GM18499 (cell line): ENCODE measurements at regions not wholly inside any gene's neighbourhood (a gene's known extent, or its start where the extent isn't known, plus 50 kb on each side); places are given as distances from the start of the nearest gene placed in this dataset.

ENCODE experiments used
- ATAC-seq: cut with Tn5 transposase; IDR thresholded peaks from one replicate; pipeline ENCODE4 v1.9.1; 2021; ENCODE audit warnings: moderate number of reproducible peaks; ENCODE audit not compliant: insufficient read depth, unreplicated experiment

DNA sequence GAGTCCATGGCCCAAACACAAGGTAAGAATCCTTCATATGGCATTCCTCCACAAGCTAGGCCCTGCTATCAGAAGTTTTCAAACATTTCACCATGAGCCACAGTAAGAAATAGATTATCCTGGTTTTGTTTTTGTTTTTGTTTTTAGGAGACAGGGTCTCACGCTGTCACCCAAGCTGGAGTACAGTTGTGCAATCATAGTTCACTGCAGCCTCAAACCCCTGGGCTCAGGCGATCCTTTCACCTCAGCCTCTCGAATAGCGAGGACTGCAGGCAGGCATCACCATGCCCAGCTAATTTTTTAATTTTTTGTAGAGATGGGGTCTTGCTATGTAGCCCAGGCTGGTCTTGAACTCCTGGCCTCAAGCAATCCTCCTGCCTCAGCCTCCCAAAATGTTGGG, 218.8 kb downstream of the TOMM20 start:
- no peak for ATAC-seq

DNA sequence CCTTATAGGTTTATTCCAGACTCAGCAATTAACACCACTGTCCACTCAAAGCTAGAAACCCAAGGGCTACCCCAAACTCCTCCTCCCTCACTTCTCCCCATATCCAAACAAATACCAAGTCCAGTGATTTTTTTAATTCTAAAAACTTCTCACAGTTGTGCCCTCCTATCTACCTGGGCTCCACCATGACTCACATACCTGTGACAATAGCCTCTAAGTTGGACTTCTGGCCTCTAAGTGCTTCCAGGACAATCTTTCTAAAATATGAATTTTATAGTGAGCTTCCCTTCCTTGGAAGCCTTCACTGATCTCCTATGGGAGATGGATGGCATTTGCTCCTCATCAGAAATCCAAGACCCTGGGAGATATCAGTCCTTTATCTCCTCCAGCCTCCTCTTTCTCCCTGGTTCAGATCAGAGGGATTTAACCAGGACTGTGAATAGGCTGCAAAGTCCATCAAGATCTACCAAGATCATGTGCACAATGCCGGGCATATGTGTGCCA, 219.3 kb downstream of the TOMM20 start:
- ATAC-seq = no peak

DNA sequence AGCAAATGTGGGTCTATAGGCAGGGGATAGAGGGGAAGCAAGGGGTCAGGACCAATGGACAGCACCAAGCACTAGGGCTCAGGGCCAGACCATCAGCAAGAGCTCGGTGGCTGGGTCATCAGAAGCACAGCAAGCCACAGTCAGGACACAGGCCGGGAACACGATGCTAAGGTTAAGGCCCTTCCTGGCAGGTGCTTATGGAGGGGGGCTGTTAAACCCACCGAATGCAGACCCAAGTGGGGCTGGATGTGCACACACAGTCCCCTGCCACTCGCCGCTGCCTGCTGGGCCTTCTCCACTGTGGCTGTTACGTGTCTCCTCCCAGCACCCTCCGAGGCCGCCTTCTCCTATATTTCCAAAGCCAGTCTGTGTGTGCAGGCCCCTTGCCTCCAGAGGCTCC, 220.1 kb downstream of the TOMM20 start:
- ATAC-seq = no peak

DNA sequence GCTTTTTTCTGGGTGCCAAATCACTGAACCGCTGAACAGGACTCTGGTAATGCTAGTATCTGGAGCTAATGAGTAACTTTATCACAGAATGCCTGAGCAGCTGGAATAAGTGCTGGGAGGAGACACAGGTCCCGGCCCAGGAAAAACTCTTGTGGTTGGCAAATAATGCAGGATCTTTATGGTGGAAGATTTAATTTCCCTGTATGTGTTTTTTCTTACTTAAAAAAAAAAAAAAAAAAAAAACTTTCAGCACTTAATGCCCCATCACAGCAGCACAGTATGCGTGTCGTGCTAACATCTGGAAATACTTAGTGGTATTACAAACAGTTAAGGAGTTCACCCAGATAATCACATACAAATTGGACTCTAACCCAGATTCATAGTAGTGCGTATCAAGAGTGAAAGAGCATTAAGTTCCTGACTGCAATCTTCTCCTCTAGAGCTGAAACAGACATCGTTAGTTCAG, 220.7 kb downstream of the TOMM20 start:
- no peak for ATAC-seq

DNA sequence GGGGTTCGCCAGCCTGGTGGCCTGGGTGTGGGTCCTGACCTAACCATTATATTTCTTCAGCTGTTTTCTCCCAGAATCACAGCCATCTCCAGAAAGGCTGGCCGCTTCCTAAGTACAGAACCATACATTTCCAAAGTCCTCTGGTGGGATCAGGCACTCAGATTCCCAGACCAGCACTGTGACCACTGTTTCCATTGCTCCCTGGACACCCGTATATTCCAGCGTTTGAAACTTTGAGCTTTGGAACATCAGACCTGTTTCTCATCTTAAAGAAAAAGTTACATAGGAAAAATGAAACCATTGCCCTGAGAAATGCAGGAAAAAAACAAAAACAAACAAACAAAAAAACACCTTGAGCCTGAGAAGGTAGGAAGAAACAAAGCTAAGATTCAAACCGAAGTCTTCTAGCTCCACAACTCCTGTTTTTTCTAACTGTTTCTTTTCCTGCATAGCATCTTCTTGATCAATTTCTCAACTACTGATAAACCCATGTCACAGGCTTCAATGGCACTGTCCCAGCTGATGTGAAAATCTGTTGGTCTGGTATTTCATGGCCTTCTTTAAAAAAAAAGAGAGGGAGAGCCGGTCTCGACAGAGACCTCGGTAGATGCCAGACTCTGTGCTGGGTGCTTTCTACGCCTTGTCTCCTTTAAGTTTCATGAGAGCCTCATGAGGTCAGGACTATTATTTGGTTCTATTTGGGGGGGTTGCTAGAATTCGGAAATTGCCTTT, 221.3 kb downstream of the TOMM20 start:
- ATAC-seq = no peak

DNA sequence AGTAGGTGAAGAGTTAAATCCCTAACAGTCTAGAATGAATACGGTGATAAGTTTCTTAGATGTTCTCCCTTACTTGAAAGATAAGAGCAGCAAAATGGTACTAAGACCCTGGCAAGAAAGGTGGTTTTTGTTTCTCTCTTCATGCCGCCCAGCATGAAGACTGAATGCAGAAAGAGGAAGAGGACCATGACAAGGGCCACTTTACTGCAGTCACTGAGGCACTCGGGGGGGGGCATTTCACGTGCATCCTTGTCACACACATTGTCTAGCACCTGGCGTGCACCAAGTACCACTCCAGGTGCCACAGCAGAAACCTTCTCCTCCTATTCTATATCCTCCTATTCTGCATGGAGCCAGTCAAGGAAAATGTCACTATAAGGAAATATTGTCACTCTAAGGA, 222.0 kb downstream of the TOMM20 start:
- ATAC-seq = no peak

DNA sequence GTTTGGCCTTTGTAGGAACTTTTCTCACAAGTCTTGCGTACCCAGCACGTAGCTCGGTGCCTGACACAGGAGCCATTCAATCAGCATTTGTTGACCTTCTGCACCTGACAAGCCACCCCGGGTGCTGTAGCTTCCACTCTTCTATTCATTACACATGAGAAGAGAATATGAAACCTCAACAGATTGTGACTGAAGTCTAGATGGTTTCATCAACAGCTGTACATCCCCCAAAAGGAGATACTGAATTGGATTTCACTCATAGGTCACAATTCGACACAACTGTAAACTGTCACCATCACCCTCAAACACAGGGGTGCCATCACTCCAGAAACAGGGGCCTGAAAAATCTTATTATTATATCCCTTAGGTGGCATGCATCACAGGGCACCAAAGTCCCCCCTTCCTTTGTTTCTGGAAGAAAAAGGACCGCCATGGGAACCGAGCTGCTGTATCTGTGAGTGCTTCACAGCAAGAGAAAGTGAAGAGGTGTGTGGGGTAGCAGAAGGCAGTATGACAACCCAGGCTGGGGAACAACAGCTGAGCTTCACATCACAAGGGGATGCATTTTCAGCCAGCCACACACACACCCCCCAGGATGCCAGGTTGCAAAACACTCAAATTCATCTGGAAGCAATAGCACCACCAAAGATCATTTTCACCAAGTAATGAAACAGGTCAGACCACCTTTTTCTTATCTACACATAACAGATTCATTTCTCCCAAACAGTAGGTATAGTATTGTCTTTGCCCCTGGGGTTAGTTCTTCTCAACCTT, 225.7 kb downstream of the TOMM20 start:
- no peak for ATAC-seq

DNA sequence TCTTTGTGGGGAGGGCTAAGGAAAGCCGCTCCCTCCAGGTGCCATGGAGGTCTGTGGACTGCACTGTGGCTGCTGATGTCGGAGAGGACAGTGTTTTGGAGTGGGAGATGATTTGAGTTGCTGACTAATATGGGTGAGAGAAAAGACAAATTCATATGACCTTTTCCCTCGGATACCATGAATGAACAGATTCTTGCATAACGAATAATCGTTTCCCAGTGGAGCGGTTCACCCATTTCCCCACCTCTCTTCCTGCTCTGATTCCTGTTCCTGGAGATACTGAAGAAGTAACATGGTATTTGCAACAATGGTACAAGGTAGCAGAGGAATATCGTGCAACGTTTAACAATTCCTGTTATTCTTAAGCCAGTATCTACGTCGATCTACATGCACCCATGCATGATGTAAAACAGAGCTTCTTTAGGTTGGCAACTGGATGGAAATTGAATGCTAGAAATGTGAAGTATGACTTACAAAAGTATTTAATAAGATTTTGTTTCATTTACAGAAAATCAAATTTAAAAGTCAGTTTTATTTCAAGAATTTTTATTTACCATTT, 227.1 kb downstream of the TOMM20 start:
- no peak for ATAC-seq

DNA sequence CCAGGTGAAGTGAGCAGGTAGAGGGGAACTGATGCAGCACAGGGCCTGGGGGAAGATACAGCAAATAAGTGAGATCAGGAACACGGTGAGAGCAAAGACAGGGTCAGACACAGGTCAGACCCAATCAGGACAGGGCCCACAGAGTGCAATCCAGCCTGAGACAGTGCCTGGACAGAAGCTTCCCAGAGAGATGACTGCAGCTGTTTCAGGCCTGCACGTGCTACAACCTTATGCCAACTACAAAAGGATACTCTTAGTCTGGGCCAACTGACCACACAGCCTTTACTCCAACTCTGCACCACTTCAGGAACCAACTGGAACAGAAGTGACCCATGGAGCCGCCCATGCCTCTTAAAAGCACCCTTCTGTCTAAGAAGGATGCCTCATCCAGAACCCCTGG, 228.0 kb downstream of the TOMM20 start:
- no peak for ATAC-seq

DNA sequence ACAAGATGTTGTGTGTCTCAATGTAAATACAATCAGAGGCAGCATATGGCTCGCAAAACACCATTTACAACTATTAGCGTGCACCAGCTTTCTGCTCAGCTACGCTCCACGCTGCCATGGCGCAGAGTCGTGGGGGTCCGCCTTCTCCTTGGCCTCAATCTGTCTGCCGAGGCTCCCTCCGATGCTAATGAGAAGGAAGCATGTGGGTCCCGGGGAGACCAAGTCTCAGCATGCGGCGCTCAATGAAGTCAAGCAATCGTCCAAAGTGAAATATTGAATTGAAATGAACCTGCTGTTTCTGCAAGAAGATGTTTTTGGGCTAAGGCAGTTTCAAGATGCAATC, 228.9 kb downstream of the TOMM20 start:
- ATAC-seq = no peak

DNA sequence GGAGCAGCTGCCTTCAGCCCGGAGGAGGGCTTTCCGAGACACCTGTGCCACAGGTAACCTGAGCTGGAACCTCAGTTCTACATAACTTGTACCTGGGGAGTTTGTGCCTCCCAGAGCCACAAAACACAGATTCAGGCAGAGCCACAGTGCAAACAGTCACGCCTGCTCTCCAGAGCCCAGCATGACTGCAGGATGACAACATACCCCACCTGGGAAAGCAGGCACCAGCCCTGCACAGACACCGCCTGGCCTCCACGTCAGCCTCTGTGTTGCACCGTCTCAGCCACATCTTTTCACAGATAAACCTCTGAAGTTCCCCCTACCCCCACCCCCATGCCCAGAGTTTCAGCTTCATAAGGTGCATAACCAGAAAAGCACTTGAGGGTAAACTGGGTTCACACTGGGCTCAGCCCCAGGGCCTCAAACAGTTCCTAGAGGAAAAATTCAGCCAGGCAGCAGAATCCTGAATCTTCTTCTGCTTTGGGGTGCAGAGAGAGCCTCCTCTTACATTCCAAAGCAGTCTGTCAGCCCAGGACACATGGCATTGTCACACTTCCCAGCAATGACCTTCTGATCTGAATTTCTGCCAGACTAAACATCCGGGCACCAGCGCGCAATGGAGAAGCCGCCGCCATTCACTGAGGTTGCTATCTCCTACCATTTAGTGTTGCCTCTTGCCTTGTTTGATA, 229.5 kb downstream of the TOMM20 start:
- no peak for ATAC-seq

DNA sequence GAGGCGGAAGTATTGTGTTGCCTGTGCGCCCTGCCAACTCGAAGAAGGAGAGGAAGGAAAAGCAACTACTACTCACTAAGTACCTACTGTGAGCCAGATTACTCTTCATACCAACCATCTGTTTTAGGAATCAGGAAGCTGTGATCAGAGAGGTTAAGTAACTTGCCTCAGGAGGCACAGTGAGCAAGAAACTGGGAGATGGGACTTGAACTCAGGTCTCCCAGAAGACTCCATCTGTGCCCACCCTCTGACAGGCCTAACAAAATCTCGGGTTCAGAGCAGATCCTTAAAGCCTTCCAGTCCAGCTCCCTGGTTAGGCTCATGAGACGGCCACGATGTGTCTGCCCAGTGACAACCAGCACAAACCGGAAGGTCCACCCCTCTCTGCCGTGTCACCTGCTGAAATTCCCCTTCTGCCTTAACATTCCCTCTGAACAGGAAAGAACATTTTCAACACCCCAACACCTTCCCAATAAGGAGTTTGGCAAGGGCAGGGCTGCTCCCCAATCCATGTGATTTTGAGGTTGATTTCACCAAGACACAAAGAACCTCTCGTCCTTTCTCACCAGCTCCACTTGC, 230.1 kb downstream of the TOMM20 start:
- ATAC-seq = no peak

DNA sequence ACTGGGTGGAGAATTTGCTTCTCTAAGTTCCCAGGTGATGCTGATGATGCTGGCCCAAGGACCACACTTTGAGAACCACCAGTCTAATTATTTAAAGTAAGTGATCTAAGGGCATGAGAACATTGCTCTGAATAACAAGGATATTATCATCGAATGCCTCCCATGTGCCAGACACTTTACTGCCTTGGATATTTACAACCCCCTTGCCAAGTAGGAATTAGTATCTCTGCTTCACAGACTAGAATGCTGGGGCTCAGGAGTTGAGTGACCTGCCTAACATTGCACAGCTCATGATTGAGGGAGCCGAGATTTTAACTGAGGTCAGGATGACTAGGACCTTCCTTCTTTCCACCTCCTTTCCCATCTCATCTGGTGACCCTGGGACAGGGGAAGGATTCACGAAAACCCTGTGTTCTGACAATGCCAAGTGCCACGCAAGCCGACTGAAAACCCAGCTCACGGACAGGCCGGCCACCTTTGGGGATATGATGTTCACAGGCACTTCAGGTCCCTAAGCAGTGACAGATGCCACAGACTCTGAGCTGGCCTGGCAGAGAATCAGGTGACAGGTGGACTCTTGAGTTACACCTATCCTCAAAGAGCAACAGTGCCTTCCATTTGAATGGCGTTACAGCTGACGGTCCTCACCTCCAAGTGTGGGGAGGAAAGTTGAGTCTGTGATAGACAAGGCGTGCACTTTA, 230.7 kb downstream of the TOMM20 start:
- no peak for ATAC-seq

DNA sequence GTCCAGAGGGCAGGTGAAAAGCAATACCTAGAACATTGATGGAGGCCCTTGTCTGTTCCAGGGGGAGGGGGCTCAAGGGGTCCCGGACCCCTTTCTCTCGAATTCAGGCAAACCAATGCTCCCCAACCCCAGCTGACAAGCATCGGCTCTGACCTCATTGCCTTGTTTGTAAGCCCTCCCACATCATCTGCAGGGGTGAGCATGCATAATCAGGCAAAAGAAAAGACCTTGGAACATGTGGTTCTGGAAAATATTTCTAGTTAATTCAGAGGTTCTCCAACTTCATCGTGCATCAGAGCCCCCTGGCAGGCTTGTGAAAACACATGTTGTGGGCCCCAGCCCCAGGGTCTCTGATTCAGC, 231.3 kb downstream of the TOMM20 start:
- ATAC-seq = no peak

DNA sequence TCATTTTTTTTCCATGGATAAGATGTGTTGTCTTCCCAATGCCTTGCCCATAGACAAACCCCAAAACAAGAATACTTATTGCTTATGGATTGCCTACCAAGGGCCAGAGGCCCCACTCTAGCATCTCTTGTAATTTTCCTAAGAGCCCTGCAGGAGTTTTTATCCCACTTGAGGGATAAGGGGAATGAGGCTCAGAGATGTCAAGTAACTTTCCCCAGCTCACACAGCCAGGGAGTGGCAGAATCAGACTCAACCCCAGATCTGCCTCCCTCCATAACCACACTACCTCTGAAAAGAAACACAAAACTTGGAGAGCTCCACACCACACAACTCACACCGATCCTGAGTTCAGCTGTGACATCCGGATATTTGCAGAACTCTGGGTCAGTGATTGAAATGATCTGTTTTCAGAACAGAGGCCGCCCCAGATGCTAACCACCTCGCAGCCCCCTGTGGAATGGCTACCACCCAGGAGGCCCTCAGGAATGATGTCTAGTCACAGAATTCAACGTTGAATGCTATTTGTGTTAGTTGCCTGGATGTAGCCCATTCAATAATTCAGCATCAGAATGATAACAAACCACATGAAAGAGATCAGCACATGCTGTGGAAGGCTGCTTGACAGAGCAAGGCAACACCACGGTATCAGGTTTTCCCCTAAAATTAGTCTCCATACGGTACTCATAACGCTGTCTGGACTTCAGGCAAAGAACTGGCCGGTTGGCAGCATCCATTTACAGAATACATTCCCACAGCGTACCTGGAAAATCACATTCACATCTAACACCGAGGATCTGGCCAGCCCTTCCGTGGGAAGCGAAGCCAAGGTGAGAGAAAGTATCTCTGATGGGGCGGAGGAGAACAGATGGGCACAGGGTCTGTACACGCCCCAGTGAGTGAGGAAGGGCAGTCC, 231.9 kb downstream of the TOMM20 start:
- ATAC-seq = no peak

DNA sequence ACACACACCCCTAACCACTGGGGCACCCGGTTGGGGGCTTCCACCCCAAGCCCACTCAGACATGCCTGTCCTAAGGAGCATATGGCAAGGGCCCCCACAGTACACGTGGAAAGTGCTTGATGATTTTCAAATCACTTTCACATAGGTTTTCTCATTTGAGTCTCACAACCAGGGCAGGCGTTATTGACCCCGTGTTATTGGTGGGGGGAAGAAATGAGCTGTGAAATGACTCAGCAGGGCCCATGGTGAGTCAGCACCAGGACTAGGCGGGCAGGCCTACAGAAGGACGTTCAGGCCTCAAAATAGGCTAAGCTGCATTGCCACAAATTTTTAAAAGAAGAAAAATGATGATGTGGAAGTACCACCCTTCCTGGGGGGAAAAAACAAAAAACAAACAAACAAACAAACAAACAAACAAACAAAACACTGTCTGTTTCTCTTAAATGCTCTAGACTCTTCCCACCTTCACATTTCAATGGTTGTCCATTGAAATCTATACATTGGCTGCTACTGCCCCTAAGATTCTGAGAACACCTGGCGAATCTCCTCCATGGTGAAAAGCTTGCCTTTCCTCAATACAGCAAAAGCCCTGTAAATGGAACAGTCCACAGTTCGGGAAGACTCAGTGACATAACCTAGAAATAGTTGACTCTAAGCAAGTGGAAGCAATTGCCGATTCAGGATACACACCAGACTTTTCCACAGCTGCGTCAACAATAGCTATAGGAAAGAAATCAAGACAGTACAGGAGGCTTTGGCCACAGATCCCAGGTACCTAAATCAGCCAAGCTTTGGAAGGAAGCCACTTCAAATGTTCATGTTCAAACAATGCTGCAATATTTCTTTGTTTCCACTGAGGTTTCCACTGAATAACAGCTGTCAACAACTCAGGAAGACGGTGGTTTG, 234.7 kb downstream of the TOMM20 start:
- no peak for ATAC-seq

DNA sequence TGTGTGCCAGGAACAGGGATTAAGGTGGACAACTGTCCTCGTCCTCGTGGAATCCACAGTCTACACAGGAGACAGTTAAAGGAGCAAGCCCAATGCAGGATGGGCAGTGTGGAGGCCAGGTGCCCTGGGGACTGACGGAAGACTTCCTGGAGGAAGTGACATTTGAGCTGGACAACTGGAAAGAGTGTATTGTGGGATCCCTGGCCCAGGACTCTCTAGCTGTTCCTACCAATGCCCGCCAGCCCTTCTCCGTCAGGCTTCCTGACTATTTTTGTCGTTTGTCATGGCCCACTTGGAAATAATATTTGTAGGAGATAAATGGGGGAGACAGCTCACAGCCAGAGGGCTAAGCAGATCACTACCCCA, 235.3 kb downstream of the TOMM20 start:
- ATAC-seq = no peak

DNA sequence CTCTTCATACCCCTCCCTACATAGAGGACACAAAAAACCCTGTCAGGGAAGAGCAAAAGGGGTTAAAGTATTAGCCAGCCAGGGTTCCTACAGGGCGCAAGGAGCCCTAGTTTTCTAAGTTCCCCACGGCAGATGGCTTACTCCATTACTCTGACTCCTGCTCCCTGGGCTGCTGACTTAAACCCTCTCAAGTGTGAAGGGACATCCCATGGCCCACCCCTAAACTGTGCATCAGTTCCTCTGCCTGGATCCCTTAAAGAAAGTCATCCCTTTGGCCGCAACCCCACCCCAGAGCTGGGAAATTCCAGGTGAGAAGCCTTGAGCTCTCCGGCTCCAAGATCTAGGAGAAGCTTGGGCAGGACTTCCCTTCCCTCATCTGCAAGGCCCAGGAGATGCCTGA, 236.0 kb downstream of the TOMM20 start:
- ATAC-seq = no peak
